IMR-90 (cell line): ENCODE measurements at regions not wholly inside any gene's neighbourhood (a gene's known extent, or its start where the extent isn't known, plus 50 kb on each side); places are given as distances from the start of the nearest gene placed in this dataset.

ENCODE experiments used
- ATAC-seq: fragments of 200-7000 bp; cut with Tn5 transposase; 2 replicates; pipeline ENCODE4 v1.9.1; 2020; ENCODE audit warnings: low read depth, mild to moderate bottlenecking, moderate library complexity
- BruUV-seq: library from RNA; stranded (reverse); fragments of 400-500 nt; replicated peaks from 2 replicates; lab custom pipeline; 2021; lab: Mats Ljungman, UMichigan
- CTCF ChIA-PET: fragments of 300-600 bp; formaldehyde crosslinking; extraction: SDS; loops from one replicate; lab custom pipeline; 2021; ENCODE audit warnings: antibody characterized with exemption; lab: Yijun Ruan, JAX
- POLR2A ChIA-PET: fragments of 300-600 bp; sonication (Branson Sonifier 250); formaldehyde crosslinking; loops from one replicate; lab custom pipeline; 2022; ENCODE audit warnings: antibody characterized with exemption; ENCODE audit not compliant: unreplicated experiment; lab: Charles Lee
- DNase-seq: peaks from one replicate; pipeline ENCODE4 v3.0.0; 2013
- H2AFZ ChIP-seq: replicated peaks from 2 replicates; pipeline ENCODE3; 2013; ENCODE audit warnings: low read length, mild to moderate bottlenecking; ENCODE audit not compliant: poor library complexity
- H2AK5ac ChIP-seq: 2 replicates; pipeline ENCODE4 v1.6.1; 2013; ENCODE audit warnings: low read depth, low read length, inconsistent platforms
- H2AK9ac ChIP-seq: replicated peaks from 2 replicates; pipeline ENCODE3; 2013; ENCODE audit warnings: mild to moderate bottlenecking, low read depth, low read length, moderate library complexity; ENCODE audit not compliant: poor library complexity
- H2BK120ac ChIP-seq: 2 replicates; pipeline ENCODE4 v1.6.1; 2013; ENCODE audit warnings: low read depth, low read length, inconsistent platforms
- H2BK15ac ChIP-seq: 3 replicates; pipeline ENCODE4 v1.6.1; 2013; ENCODE audit warnings: low read depth, low read length, inconsistent platforms
- H2BK20ac ChIP-seq: 2 replicates; pipeline ENCODE4 v1.6.1; 2013; ENCODE audit warnings: low read depth, mild to moderate bottlenecking, inconsistent platforms, low read length, moderate library complexity
- H2BK5ac ChIP-seq: 2 replicates; pipeline ENCODE4 v1.6.1; 2013; ENCODE audit warnings: mild to moderate bottlenecking, low read depth, low read length, inconsistent platforms; ENCODE audit not compliant: poor library complexity, severe bottlenecking
- H3K14ac ChIP-seq: replicated peaks from 2 replicates; pipeline ENCODE4 v1.6.1; 2013; ENCODE audit warnings: low read depth, low read length, inconsistent platforms
- H3K18ac ChIP-seq: 2 replicates; pipeline ENCODE4 v1.6.1; 2013; ENCODE audit warnings: low read depth, low read length, control low read depth
- H3K23ac ChIP-seq: 2 replicates; pipeline ENCODE4 v1.6.1; 2013; ENCODE audit warnings: low read depth, low read length, inconsistent platforms
- H3K27ac ChIP-seq: 2 replicates; pipeline ENCODE4 v1.5.1; 2013; ENCODE audit warnings: mild to moderate bottlenecking, control low read depth, low read length; ENCODE audit not compliant: insufficient read depth
- H3K27me3 ChIP-seq: 2 replicates; pipeline ENCODE4 v1.6.1; 2013; ENCODE audit warnings: low read length; ENCODE audit not compliant: control insufficient read depth, insufficient read depth
- H3K36me3 ChIP-seq: 2 replicates; pipeline ENCODE4 v1.6.1; 2013; ENCODE audit warnings: low read length, mixed read lengths; ENCODE audit not compliant: control insufficient read depth, insufficient read depth
- H3K4ac ChIP-seq: 2 replicates; pipeline ENCODE4 v1.6.1; 2013; ENCODE audit warnings: low read depth, low read length, inconsistent platforms
- H3K4me1 ChIP-seq: 2 replicates; pipeline ENCODE4 v1.6.1; 2013; ENCODE audit warnings: low read length, mixed read lengths; ENCODE audit not compliant: control insufficient read depth, insufficient read depth
- H3K4me2 ChIP-seq: 2 replicates; pipeline ENCODE4 v1.6.1; 2013; ENCODE audit warnings: low read depth, mild to moderate bottlenecking, control low read depth, low read length, moderate library complexity
- H3K4me3 ChIP-seq: 2 replicates; pipeline ENCODE4 v1.5.1; 2013; ENCODE audit warnings: low read depth, mild to moderate bottlenecking, control low read depth, low read length, moderate library complexity; ENCODE audit not compliant: insufficient read depth
- H3K56ac ChIP-seq: 2 replicates; pipeline ENCODE4 v1.6.1; 2013; ENCODE audit warnings: low read length, inconsistent platforms; ENCODE audit not compliant: insufficient read depth; ENCODE audit errors: extremely low read depth
- H3K79me1 ChIP-seq, 2 experiments: 2 replicates each; pipeline ENCODE4 v1.6.1; 2013; ENCODE audit warnings: low read length in 2 of 2, inconsistent platforms in 1 of 2, low read depth in 1 of 2
- H3K9ac ChIP-seq: 2 replicates; pipeline ENCODE4 v1.6.1; 2013; ENCODE audit warnings: low read depth, low read length, control low read depth
- H3K9me1 ChIP-seq: 2 replicates; pipeline ENCODE4 v1.6.1; 2013; ENCODE audit warnings: low read length, inconsistent platforms; ENCODE audit not compliant: insufficient read depth
- H3K9me3 ChIP-seq: 2 replicates; pipeline ENCODE4 v1.6.1; 2013; ENCODE audit warnings: low read length; ENCODE audit not compliant: control insufficient read depth, insufficient read depth
- H4K20me1 ChIP-seq: 2 replicates; pipeline ENCODE4 v1.6.1; 2013; ENCODE audit warnings: low read length, inconsistent platforms; ENCODE audit not compliant: insufficient read depth
- H4K5ac ChIP-seq: 2 replicates; pipeline ENCODE4 v1.6.1; 2013; ENCODE audit warnings: mild to moderate bottlenecking, low read depth, low read length, control low read depth
- H4K8ac ChIP-seq, 2 experiments: 2 replicates each; pipeline ENCODE4 v1.6.1; 2013; ENCODE audit warnings: low read depth in 2 of 2, low read length in 2 of 2, control low read depth in 1 of 2, inconsistent platforms in 1 of 2
- H4K91ac ChIP-seq: 2 replicates; pipeline ENCODE4 v1.6.1; 2013; ENCODE audit warnings: low read depth, low read length, inconsistent platforms; ENCODE audit not compliant: insufficient read depth
- BHLHE40 ChIP-seq: fragments of 150-350 bp; IDR thresholded peaks from 2 replicates; pipeline ENCODE4 v1.6.1; 2016; ENCODE audit warnings: mild to moderate bottlenecking, low read depth, low read length
- CHD1 ChIP-seq: IDR thresholded peaks from 2 replicates; pipeline ENCODE4 v1.6.1; 2012; ENCODE audit warnings: low read depth, low read length, improper control_type of control experiment
- CTCF ChIP-seq: conservative IDR thresholded peaks from 2 replicates; pipeline ENCODE4 v1.5.1; 2012; ENCODE audit warnings: mild to moderate bottlenecking, low read depth, low read length, improper control_type of control experiment
- ELK1 ChIP-seq: fragments of 150-350 bp; IDR thresholded peaks from 2 replicates; pipeline ENCODE4 v1.6.1; 2016; ENCODE audit warnings: low read depth, mild to moderate bottlenecking, low read length, moderate library complexity, borderline replicate concordance
- FOS ChIP-seq: fragments of 150-350 bp; IDR thresholded peaks from 2 replicates; pipeline ENCODE4 v1.6.1; 2016; ENCODE audit warnings: low read depth, low read length
- MAZ ChIP-seq: IDR thresholded peaks from 2 replicates; pipeline ENCODE4 v1.6.1; 2012; ENCODE audit warnings: low read depth, mild to moderate bottlenecking, low read length, improper control_type of control experiment, moderate library complexity, borderline replicate concordance
- MXI1 ChIP-seq: IDR thresholded peaks from 2 replicates; pipeline ENCODE4 v1.6.1; 2012; ENCODE audit warnings: low read depth, mild to moderate bottlenecking, low read length, moderate library complexity, borderline replicate concordance
- POLR2A ChIP-seq: IDR thresholded peaks from 2 replicates; pipeline ENCODE4 v1.6.1; 2012; ENCODE audit warnings: mild to moderate bottlenecking, low read depth, low read length
- USF2 ChIP-seq: fragments of 150-350 bp; IDR thresholded peaks from 2 replicates; pipeline ENCODE4 v1.6.1; 2017; ENCODE audit warnings: mild to moderate bottlenecking, antibody characterized with exemption, low read length, low read depth
- WGBS, 2 experiments: methylation state at CpG; one replicate each; pipeline versions ENCODE4 v1.1.5 to v1.1.7; 2013; ENCODE audit warnings: missing lambda C conversion rate in 2 of 2; ENCODE audit not compliant: insufficient read length in 1 of 2; ENCODE audit errors: extremely low coverage in 2 of 2; 5-methylcytosine and 5-hydroxymethylcytosine counted together
- dilution Hi-C: fragments of 300-500 bp; cut with HindIII; formaldehyde crosslinking; loops from one replicate; pipeline ENCODE4 v1.14.3; 2018; ENCODE audit warnings: low sequenced_read_pairs; ENCODE audit not compliant: unreplicated experiment
- in situ Hi-C: fragments of 300-500 bp; cut with MboI; formaldehyde crosslinking; loops from 3 replicates; pipeline ENCODE4 v1.14.3; 2019; ENCODE audit warnings: low sequenced_read_pairs, inconsistent platforms, mixed read lengths
- intact Hi-C: fragments of 100-400 bp; cut with micrococcal nuclease; formaldehyde crosslinking; loops from 2 replicates; pipeline ENCODE4 v1.10.0; 2022

- Histone ChIP-seq H2BK20ac (no peak overlapping the region), H4K5ac (no peak overlapping the region), H3K4ac (no peak overlapping the region), H2AFZ (no peak overlapping the region), H4K20me1 (no peaks in the 10 kb centered on the region), H3K36me3 (no peaks in the 10 kb centered on the region), H3K9ac (no peak overlapping the region), H3K27ac (no peak overlapping the region), H2BK5ac (no peak overlapping the region), H3K4me3 (no peak overlapping the region), H2BK120ac (no peak overlapping the region), H4K8ac (no peak overlapping the region), H3K79me1 (no peaks in the 10 kb centered on the region), H2BK15ac (no peak overlapping the region), H3K18ac (no peak overlapping the region), H4K91ac (no peak overlapping the region), H3K4me2 (no peak overlapping the region), H3K27me3 (no peaks in the 10 kb centered on the region), H2AK9ac (no peak overlapping the region), H3K56ac (no peak overlapping the region), H3K23ac (no peak overlapping the region), H3K14ac (no peak overlapping the region), H3K4me1 (no peaks in the 10 kb centered on the region), H2AK5ac (no peak overlapping the region), H3K9me1 (no peaks in the 10 kb centered on the region), H3K9me3 (no peaks in the 10 kb centered on the region)
- dilution Hi-C loops, result no loop called here
- in situ Hi-C loops, result no loop called here
- ChIA-PET CTCF (no interaction called here), POLR2A (interaction anchor here (0.6 kb wide), 1 partner anchor 63 kb away, joined by 3 read pairs; no protein-coding TSS in a partner anchor)
- intact Hi-C loops, result no loop called here
- no TSS peak for BruUV-seq
- WGBS, 2 experiments, result no CpG with 5 or more reads among the region's 1 CpG
- ATAC-seq (no peak), DNase-seq (no peak)
- TF ChIP-seq BHLHE40 (no peak), ELK1 (no peak), CHD1 (no peak), MXI1 (no peak), MAZ (no peak), FOS (no peak), POLR2A (no peak), USF2 (no peak), CTCF (no peak)
Observed at GRCh38 chr2:183227176-183227575, 102.9 kb downstream of the NUP35 start.
